GDM1 (cell line): ENCODE measurements at regions not wholly inside any gene's neighbourhood (a gene's known extent, or its start where the extent isn't known, plus 50 kb on each side); places are given as distances from the start of the nearest gene placed in this dataset.
"Not testable (repeated sequence)": the region's sequence is repeated elsewhere in the genome, so short reads cannot be mapped to it uniquely, and the experiment has no call there.

Source experiments
- DNase-seq: peaks from one replicate; lab custom pipeline; 2025; lab: John Stamatoyannopoulos, UW

DNA sequence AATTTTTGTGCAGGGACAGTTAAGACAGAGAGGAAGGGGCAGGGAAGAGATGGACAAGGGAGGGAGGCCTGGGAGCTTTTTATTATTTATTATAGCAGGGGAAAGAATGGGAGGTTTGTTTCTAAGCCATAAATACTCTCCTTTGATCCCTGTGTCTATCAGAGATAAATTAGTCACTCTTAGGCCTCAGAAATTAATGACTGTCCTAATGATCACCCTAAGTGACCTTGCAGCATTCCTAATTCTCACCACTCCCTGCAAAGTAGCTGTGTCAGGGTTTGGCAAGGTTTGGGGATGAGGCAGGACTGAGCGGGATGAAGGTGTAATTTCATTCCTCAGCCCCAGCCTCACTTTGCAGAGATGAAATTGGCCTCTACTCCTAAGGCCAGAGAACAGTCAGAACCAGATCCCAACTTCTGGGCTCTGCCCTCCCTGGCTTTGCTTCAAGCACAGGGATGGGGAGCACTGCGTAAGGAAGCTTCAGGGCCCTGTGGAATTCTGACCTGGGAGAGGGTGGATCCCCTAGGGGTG lies 95.0 kb downstream of the TMEM17 start:
- DNase-seq, result no peak

DNA sequence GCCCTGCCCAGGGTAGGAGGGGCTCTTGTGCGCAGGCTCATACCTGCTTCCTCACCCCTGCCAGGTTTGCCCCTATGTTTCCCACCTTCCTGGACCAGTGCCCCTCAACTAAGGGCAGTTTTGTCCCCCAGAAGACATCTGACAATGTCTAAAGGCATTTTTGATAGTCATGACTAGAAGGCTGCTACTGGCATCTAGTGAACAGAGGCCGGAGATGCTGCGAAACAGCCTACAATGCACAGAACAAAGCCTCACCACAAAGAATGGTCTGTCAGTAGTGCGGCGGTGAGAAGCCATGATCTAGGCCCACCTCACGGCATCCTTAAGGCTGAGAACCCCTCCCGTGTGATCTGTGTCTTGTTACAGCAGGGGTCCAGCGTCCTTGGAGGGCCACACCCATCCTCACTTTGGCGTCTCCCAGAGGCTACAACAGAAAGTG lies 96.0 kb downstream of the TMEM17 start:
- peak; percentile 51 for DNase-seq

DNA sequence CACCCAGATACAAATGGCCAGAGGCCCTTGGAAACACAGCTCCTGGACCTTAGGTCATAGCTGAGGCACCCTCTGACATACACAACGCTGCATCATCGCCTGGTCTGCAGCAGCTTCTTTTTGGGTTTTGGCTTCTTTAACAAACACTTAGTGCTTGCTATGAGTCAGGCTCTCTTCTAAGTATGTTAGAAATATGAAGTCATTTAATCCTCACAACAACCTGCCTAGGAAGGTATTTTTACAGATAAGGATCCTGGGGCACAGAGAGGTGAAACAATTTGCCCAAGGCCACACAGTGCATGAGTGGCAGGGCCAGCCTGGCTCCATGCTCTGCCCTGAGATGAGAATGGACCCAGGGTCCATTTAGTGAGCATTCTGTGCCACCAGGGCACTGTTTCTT lies 96.6 kb downstream of the TMEM17 start:
- DNase-seq, result no peak

DNA sequence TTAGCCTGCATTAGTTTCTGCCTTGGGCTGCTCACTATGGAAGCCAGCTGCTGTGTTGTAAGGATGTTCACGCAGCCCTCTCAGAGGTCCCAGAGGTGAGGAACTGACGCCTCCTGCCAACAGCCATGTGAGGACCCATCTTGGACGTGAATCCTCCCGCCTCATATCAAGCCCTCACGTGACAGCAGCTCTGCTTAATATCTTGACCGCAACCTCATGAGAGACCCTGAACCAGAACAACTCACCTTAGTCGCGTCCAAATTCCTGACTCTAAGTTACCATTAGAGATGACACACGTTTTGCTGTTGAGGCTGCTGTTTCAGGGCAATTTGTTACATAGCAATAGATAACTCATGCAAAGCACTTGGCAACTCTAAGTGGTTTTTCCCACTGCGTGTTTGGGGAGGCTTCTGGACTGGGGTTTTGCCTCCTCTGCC lies 97.7 kb downstream of the TMEM17 start:
- DNase-seq, result no peak

DNA sequence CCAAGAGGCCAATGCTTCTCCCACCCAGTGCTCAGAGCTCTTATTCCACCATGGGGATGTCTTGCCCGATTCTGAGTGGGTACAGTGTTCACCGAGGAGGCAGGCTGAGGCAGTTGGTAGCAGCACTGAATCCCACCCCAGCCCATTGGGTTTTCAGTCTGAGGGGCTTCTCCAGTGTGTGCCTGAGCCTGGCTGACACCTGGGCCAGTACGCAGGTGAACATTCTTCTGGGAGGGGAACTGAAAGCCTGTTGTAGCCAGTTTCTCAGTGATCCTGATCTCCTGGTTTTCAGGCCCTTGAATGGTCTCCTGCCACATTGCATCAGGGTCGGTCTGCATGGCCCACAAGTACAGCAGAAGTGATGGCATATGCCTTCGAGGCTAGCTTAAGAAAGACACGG lies 98.2 kb downstream of the TMEM17 start:
- DNase-seq, result no peak

DNA sequence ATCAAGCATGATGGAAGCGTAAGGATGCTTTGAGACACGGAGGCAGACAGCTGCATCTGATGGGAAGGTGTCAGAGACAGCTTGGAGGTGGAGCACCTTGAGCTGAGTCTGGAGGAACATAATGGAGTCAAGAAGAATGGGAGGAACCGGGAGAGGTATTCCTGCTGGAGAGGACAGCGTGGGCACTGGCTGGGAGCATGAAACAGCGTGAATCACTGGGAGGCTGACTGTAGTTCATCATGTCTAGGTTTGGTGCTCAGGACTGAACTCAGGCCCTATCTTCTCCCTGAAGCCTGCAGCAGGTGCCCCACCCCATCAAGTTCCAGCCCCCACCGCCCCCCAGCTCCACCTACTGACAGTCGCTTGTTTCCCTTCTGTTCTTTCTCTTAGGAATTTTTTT lies 98.6 kb downstream of the TMEM17 start:
- no peak for DNase-seq

DNA sequence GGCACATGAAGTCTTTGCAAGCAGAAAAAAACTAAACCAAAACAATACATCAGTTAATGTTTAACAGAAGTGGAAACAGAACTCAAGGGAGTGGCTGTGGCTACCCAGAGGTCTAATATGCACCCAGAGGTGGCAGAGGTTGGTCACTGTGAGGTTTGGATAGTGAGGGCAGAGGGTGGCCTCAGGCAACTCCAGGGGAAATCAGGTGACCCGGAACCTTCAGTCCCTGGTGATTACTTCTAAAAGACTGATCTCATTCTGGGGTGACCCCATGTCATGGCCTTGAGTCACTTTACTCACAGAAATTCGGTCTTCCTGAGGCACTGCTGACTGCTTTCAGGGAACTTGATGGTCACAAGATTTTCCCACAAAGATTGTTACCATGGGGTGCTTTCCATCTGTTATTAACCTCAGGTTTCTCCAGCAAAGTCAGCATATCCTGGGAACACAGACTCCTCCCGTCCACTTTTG lies 99.4 kb downstream of the TMEM17 start:
- no peak for DNase-seq

DNA sequence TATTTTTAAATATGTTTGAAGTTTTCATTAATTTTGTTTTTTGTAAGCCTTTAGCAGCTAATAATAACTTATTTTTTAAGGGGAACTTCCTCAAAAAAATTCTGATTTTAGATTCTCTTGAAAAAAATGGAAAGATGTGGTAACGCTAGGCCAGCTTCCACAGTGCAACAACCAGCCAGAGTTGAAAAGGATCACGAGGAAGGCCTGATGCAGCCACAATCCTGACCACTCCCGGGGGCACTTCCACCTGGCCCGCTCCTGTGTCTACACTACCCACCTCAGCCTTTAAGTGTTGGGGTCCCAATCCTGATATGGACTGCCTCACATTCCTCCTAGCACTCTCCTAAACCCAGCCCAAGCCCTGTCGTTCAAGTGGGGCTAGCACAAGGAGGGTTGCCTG lies 101.1 kb downstream of the TMEM17 start:
- no peak for DNase-seq

DNA sequence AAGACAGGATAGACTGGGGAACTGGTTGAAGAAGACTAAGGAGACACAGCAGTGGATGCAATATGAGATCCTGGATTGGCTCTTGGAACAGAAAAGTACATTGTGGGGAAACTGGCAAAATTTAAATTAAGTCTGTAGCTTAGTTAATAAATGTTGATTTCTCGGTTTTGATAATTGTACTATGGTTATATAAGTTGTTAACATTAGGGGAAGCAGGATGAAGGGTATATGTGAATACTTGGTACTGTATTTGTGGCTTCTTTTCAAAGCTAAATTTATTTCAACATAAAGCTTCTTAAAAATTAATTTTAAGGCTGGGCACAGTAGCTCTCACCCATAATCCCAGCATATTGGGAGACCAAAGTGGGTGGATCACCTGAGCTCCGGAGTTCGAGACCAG lies 103.8 kb downstream of the TMEM17 start:
- no peak for DNase-seq

DNA sequence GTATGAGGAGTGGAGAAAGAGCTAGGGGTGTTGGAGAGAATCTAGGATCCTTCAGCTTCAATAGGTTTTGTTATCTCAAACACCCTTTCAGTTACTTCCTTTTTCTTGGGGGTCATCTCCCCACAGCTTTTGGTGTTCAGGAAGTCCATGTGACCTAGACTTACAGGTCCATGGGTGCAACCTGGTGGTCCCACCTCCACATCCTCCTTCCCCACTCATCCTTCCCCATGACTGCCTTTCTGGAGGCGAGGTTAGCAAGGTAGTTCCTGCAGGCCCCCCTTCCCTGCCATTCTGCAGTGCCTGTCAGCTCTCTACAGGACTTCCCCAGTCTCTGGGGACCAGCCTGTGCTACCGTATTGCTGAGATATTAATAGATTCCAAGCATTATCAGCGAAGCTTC lies 107.6 kb downstream of the TMEM17 start:
- DNase-seq, result peak; percentile 49

DNA sequence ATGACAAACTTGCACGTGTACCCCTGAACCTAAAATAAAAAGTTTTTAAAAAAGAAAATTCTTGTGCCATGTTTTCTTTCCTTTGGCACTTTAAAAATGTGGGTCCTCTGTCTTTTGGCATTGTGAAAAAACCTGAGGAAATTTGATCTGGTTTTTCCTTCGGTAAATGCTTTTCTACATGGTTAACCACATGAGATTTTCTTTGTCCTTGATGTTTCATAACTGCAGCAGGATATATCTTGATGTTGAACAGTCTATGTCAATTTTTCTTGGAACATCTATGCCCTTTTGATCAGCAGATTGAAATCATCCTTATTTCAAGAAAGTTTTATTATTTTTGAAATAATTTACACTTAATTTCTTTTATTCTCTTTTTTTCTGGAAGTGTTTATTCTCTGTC lies 109.1 kb downstream of the TMEM17 start:
- no peak for DNase-seq

DNA sequence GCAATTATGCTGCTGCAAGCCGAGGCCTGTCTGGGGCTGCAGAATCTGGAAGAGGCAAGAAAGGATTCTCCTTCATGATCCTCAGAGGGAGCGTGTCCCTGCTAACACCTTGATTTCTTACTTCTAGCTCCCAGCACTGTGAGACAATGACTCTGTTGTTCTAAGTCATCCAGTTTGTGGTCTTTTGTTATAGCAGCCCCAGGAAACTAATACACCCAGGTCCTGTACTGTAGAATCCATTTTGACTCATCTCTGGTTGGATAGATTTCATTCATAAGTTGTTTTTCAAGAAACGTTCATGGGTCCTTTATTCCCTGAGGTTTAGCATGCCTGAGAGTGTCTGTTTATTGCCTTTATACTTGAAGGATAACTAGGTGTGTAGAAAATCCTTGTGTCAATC lies 112.7 kb downstream of the TMEM17 start:
- DNase-seq, result no peak

DNA sequence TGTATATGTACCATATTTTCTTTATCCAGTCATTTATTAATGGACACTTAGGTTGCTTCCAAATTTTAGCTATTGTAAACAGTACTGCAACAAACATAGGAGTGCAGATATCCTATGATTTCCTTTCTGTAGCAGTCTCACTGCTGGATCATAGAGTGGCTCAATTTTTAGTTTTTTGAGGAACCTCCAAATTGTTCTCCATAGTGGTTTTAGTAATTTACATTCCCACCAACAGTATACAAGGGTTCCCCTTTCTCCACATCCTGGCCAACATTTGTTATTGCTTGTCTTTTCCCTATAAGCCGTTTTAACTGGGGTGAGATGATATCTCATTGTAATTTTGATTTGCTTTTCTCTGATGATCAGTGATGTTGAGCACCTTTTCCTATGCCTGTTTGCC lies 114.3 kb downstream of the TMEM17 start:
- DNase-seq, result no peak

DNA sequence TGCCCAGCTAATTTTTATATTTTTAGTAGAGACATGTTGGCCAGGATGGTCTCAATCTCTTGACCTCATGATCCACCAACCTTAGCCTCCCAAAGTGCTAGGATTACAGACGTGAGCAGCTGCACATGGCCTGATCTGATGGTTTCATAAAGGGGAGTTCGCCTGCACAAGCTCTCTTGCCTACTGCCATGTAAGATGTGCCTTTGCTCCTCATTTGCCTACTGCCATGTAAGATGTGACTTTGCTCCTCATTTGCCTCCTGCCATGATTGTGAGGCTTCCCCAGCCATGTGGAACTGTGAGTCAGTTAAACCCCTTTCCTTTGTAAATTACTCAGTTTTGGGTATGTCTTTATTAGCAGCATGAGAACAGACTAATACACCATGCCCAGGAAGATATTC lies 119.6 kb downstream of the TMEM17 start:
- DNase-seq, result not testable (repeated sequence)

DNA sequence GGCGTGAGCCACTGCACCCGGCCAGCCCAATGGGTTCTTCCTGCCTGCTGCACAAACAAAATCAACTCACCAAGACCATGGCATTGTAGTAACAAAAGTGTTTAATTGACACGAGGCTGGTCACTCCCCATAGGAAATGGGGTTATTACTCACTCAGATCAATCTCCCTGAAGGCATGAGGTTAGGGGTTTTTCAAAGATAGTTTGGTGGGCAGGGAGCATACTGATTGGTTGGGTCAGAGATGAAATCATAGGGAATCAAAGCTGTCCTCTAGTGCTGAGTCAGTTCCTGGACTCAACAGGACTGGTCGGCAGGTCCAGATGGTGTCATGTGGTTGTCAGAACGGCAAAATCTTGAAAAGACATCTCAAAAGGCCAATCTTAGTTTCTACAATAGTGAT lies 122.1 kb downstream of the TMEM17 start:
- no peak for DNase-seq

DNA sequence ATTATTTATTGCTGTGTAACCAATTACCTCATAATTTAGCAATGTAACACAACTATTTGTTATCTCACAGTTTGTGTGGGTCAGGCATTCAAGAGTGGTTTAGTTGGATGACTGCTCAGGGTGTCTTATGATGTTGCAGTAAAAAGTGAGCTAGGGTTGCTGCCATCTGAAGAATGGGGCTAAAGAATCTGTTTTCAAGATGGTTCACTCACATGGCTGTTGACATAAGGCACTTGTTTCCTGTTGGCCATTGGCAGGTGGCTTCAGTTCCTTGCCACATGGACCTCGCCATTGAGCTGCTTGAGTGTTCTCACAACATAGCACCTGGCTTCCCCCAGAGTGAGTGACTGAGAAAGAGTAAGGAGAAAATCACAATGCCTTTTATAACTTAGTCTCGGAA lies 123.2 kb downstream of the TMEM17 start:
- DNase-seq, result no peak

DNA sequence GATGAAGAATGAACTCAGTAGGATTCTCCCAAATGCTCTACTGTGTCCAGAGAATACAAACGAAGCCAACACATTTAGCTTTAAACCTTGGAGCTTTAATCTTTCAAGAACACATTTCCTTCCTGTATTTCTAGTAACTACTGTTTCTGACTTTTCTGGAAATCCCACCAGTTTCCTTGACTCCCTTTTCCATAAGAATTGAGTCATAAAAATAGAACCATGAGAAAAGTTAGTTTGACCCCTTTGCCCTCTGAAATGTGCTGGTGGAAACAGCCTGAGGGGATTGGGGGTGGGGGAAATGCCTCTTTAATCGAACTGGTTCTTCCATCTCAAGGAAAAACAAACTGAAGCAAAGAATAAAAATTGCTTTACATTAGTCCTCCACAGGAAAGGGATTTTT lies 123.9 kb downstream of the TMEM17 start:
- peak; percentile 20 for DNase-seq

DNA sequence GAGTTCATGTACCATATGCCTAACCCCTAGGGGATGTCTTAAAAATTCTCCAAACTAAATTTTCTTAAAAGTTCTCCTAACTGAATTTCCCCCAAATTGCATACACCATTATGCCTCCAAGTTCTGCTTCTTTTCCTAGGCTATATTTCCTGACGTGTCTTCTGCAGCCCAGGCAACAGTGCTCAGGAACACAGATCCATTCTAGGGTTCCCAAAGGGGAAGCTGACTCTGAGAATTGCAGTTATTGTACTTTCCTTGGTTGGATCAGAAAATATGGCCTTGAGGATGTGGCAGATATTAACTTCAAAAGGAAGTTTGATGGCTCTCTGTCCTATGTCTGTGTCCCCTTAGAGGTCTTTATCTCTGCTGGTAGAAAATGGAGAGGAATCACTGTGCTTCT lies 124.3 kb downstream of the TMEM17 start:
- DNase-seq, result no peak

DNA sequence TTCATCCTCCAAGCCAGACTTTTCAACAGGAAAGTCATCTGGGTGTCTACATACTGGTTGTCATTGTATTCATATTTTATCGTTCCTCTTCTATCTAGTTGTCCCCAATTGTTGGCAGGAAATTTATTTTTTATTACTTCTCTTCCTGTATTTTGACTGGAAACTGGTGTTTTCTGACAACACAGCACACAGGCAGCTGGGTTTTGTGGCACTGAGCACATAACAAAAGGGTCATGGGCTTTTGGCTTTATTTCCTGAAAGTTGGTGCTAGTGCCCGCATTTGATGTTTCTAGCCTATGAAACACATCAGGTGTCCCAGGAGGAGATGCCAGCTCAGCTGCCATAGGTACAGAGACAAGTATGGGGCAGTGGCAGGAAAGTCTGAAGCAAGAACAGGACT lies 126.4 kb downstream of the TMEM17 start:
- DNase-seq, result peak; percentile 32

DNA sequence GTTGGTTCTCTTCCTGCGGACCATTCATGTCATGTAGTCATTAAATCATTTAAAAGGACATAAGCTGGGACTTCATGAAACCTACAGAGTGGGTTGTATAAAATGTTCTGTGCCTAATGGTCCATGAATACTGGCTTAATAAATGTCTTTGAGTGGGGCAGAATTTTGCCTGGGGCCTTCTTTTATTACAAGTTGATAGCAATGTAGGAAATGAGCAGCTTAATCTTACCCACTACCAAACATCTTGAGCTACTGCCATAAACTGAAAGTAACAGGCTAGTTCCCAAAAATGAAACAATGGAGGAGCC lies 130.9 kb downstream of the TMEM17 start:
- DNase-seq, result no peak

DNA sequence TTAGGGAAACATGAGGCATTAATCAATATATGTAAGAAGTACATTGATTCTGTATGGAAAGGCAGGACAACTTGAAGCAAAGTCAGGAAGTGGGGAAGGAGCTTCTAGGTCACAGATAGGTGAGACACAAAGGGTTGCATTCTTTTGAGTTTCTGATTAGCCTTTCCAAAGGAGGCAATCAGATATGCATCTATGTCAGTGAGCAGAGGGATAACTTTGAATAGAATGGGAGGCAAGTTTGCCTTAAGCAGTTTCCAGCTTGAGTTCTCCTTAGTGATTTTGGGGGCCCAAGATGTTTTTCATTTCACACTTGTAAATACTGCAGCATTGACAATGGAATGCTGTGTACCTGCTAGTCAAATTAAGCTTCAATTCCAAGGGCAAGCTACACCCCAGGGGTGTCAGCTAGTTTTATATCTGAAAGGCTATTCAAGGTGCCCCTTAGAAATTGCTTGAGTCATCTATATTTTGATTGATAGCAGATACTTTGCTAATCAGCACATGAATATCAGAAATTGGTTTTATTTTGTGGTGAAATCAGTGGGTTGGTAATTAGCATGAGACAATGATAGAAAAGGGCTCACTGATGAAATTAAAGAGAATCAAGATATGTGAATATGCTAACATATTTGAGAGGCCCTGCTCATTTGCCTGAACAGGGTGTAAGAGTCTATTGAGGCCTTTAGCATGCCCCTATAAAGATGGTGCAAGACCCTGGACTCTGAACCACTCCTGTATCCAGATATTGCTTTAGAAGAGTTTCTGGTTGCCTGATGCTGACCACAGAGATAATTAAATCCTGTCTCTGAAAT lies 131.5 kb downstream of the TMEM17 start:
- DNase-seq, result no peak

DNA sequence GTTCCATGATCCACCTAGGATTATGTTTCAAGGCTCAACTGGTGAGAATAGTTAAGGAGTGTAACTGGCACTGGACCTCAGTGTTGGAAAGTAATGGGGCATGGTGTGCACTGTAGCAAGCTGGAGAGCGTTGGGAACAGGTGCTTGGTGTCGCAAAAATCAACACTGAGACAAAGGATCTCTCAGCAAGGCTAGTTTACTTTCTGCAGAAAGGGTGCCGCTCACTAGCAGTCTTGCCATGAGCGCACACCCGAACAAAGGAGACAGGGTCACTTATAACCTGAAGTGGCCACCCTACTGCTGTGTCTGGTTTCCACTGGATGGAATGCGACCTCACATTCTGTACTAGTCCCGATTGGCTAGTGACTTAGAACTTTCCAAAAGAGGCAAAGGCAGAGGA lies 133.2 kb downstream of the TMEM17 start:
- DNase-seq, result no peak

DNA sequence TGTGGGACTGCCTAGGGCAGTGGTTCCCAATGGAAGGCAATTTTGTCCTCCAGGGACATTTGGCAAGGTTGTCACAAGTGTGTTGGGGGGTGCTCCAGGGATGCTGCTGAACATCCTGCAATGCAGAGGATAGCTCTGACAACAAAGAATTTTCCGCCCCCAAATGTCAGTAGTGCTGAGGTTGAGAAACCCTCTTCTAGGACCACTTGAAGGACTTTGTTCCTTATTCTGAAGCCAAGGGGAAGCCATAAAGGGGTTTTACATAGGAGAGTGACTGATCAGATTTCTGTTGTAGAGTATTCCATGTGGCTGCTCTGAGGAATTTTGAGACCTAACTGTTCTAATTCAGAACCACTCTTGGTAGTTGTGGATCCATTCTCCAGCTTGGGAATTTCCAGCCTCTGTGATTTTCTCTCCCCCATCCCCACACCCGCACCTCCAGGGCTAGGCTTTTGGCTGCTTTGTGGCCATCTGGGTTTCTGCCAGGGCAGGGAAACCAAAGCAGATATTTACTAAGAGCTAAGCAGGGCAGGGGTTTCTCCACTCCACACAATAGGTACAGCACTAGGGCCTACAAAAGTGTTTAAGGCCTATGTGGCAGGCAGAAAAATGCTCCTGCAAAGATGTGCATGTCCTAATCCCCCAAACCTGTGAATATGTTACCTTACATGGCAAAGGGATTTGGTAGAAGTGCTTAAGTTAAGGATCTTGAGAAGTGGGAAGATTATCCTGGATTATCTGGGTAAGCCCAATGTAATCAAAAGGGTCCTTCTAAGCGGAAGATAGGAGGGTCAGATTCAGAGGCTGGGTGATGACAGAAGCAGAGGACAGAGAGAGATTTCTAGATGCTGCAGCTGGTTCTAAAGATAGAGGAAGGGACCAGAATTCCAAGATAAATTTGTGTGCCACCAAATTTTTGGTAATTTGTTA lies 135.4 kb downstream of the TMEM17 start:
- no peak for DNase-seq
